ENCODE measurements at regions not wholly inside any gene's neighbourhood (a gene's known extent, or its start where the extent isn't known, plus 50 kb on each side); places are given as distances from the start of the nearest gene placed in this dataset.
A peak's percentile ranks its signal among the peaks of the same experiment; 100 is the strongest.

DNA sequence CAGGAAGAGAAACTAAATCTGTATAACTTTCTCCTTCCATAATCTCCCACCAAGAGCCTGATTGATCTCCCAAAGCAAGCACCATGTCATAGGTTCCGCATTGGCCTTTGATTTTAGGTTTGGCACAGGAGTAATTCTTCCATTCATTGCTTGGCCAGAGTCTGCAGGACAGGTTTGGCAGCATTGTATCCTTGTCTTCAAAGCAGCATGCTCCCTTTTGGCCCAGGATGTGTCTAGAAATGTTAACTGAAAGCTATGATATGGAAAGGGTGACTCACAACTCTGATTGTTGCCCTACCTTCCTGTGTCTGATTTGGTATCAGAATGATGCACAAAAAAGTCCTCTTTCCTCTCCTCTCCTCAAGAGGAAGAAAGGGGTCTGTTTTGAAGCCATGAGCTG is 824.3 kb upstream of the PRMT6 start:
- no peak for DNase-seq (ENCODE audit: low read depth)
- H3K4me3 ChIP-seq (ENCODE audit: low read depth, low read length), result no peak overlapping the region
- TF ChIP-seq, protein P1, sequence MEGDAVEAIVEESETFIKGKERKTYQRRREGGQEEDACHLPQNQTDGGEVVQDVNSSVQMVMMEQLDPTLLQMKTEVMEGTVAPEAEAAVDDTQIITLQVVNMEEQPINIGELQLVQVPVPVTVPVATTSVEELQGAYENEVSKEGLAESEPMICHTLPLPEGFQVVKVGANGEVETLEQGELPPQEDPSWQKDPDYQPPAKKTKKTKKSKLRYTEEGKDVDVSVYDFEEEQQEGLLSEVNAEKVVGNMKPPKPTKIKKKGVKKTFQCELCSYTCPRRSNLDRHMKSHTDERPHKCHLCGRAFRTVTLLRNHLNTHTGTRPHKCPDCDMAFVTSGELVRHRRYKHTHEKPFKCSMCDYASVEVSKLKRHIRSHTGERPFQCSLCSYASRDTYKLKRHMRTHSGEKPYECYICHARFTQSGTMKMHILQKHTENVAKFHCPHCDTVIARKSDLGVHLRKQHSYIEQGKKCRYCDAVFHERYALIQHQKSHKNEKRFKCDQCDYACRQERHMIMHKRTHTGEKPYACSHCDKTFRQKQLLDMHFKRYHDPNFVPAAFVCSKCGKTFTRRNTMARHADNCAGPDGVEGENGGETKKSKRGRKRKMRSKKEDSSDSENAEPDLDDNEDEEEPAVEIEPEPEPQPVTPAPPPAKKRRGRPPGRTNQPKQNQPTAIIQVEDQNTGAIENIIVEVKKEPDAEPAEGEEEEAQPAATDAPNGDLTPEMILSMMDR (conservative IDR thresholded peaks at IDR 0.05; ENCODE audit: low read depth, low read length), result no peak

DNA sequence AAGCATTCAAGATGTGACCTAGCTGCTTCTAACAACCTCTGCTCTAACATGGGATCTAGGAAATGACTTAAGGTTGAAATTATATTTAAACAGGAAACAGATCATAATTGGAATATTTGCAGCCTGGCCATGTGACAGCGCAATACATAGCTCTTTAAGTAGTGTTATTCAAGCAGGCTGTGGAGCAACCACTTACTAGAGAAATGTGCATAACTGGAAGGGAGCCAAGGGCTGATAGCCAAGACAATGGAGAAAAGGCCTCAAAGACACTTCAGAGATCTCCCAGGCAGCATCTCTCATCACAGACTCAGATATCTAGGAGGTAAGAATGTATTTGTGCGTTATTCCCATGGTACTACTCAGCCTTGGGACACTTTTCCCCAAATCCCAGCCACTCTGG is 823.0 kb upstream of the PRMT6 start:
- no peak overlapping the region for H3K4me3 ChIP-seq (ENCODE audit: low read depth, low read length)
- TF ChIP-seq, protein P1 (conservative IDR thresholded peaks at IDR 0.05; ENCODE audit: low read depth, low read length), result no peak

DNA sequence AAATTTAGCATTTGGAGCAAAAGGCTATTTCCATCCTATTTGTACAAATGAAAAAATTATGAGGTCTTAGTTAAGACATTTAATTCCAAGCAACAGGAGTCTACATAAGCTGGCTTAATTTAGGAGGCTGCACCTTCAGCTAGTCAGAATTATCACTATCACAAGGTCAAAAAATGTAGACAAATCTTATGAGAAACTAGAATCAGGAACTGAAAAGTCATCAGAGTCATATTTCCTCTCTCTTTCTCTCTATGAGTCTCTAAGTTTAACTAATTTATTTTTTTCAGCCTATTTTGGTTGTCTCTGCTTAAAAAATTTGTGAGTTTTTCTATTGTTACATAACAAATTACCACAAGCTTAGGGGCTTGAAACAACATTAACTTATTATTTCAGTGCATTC is 807.1 kb upstream of the PRMT6 start:
- no peak for DNase-seq (ENCODE audit: low read depth)
- no peak overlapping the region for H3K4me3 ChIP-seq (ENCODE audit: low read depth, low read length)
- TF ChIP-seq, protein P1 (conservative IDR thresholded peaks at IDR 0.05; ENCODE audit: low read depth, low read length), result no peak

More for the DNA sequence above, 823.0 kb upstream of the PRMT6 start:
- no peak for DNase-seq (ENCODE audit: low read depth)

DNA sequence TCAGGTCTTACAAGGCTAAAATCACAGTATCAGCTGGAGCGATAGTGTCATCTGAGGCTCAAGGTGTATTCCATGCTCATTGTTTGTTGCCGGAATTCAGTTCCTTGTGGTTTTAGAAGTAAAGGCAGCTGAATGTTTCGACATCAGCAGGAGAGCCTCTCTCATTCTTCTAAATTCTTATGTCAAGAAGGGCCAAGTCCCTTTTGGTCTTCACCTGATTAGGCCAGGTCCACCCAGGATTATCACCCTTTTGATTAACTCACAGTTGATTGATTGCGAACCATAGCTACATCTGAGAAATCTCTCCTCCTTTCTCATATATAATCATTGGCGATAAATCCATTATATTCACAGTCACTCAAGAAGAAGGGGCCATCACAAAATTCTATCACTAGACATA is 806.7 kb upstream of the PRMT6 start:
- no peak for DNase-seq (ENCODE audit: low read depth)
- H3K4me3 ChIP-seq (ENCODE audit: low read depth, low read length), result no peak overlapping the region
- TF ChIP-seq, protein P1 (conservative IDR thresholded peaks at IDR 0.05; ENCODE audit: low read depth, low read length), result no peak

DNA sequence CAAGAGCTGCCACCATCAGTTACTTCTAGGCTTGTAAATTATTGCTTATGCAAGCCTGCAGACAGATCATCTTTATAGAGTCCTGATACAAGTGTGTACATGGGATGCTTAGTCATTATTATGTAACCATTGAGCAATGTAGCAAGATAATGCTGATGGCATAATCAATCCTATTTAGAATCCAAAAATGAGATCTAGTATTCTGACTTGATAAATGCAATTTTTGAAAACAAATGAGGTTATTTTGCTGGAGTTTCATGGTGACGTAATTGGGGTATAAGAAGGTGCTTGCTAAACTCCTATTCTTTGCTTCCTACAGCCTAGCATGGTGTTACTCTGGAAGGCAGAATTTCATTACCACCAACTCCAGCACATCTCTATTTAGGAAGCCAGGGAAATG is 801.7 kb upstream of the PRMT6 start:
- DNase-seq (ENCODE audit: low read depth), result no peak
- H3K4me3 ChIP-seq (ENCODE audit: low read depth, low read length), result no peak overlapping the region

DNA sequence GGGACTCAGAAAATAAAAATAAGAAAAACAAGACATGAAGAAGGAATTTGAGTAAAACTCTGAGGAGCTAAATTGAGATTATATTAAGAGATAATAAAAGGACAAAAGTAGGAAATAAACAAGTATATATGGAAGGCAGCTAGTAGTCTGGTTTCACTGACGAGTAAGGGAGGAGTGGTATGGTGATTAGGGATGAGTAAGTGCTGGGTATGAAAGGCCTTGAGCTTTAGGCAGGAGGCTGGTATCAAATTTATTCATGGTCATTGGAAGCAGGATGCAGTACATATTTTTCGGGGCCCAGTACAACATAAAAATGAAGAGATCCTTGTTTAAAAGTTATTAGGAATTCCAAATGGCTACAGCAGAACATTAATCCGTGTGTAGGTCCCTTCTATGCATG is 789.7 kb upstream of the PRMT6 start:
- no peak overlapping the region for H3K4me3 ChIP-seq (ENCODE audit: low read depth, low read length)
- DNase-seq (ENCODE audit: low read depth), result no peak
- TF ChIP-seq, protein P1 (conservative IDR thresholded peaks at IDR 0.05; ENCODE audit: low read depth, low read length), result no peak

More for the DNA sequence above, 801.7 kb upstream of the PRMT6 start:
- TF ChIP-seq, protein P1 (conservative IDR thresholded peaks at IDR 0.05; ENCODE audit: low read depth, low read length), result no peak

DNA sequence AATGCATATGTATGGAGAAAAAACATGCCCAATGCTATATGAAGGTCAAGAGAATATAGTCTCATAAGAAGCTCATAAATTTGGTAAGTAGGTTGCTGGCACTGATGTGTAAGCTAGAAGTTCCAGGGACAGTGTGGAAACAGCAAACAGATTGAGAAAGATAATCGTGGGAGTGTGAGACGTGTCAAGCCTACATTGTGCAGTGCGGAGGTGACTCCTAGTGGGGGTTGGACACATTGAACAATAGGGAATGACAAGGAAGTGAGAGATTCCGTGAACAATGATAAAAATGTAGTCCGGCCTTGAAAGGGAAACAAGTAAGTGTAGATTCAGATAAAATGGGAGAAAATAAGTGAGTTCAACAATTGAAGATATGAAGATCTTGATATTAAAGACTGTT is 788.4 kb upstream of the PRMT6 start:
- H3K4me3 ChIP-seq (ENCODE audit: low read depth, low read length), result no peak overlapping the region
- TF ChIP-seq, protein P1 (conservative IDR thresholded peaks at IDR 0.05; ENCODE audit: low read depth, low read length), result peak; percentile 22
- no peak for DNase-seq (ENCODE audit: low read depth)
